ENCODE measurements at regions not wholly inside any gene's neighbourhood (a gene's known extent, or its start where the extent isn't known, plus 50 kb on each side); places are given as distances from the start of the nearest gene placed in this dataset.

GRCh38 chr3:110485389-110485788 lies 586.2 kb upstream of the NECTIN3 start:
- TF ChIP-seq, protein P1, sequence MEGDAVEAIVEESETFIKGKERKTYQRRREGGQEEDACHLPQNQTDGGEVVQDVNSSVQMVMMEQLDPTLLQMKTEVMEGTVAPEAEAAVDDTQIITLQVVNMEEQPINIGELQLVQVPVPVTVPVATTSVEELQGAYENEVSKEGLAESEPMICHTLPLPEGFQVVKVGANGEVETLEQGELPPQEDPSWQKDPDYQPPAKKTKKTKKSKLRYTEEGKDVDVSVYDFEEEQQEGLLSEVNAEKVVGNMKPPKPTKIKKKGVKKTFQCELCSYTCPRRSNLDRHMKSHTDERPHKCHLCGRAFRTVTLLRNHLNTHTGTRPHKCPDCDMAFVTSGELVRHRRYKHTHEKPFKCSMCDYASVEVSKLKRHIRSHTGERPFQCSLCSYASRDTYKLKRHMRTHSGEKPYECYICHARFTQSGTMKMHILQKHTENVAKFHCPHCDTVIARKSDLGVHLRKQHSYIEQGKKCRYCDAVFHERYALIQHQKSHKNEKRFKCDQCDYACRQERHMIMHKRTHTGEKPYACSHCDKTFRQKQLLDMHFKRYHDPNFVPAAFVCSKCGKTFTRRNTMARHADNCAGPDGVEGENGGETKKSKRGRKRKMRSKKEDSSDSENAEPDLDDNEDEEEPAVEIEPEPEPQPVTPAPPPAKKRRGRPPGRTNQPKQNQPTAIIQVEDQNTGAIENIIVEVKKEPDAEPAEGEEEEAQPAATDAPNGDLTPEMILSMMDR (IDR thresholded peaks at IDR 0.05) = no peak
- TF ChIP-seq POLR2A (IDR thresholded peaks at IDR 0.05) = no peak
